ENCODE measurements at regions not wholly inside any gene's neighbourhood (a gene's known extent, or its start where the extent isn't known, plus 50 kb on each side); places are given as distances from the start of the nearest gene placed in this dataset.
"Not testable (repeated sequence)": the region's sequence is repeated elsewhere in the genome, so short reads cannot be mapped to it uniquely, and the experiment has no call there.

DNA sequence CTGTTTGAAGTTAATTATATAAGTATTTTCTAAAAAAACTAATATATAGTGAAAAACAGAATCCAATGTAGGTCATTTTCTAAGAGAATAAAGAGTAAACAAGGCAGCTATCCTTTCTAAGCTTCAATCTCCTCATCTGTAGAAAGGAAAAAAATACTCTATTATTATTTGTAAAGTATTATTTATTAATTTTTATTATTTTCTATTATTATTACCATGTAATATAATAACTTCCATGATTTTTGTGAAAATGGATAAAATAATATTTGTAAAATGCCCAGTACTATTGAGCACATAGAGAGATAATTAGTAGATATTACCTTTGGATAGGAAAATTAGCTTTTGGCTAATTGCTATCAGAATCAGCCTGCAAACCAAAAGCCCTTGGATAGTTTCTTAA lies 684.4 kb downstream of the MTRR start:
- no peak for TF ChIP-seq MAX (IDR thresholded peaks at IDR 0.05; ENCODE audit: low read depth, low read length)
- TF ChIP-seq MYC (IDR thresholded peaks at IDR 0.05; ENCODE audit: low read depth, low read length) = no peak
- no peak for TF ChIP-seq POLR2A (IDR thresholded peaks at IDR 0.05; ENCODE audit: extremely low read depth, insufficient read length)
- no peak for TF ChIP-seq CTCF (IDR thresholded peaks at IDR 0.05; ENCODE audit: low read depth, low read length)

GRCh38 chr5:8557728-8558127 lies 688.8 kb downstream of the MTRR start:
- DNase-seq (ENCODE audit: low read depth) = no peak
- TF ChIP-seq MYC (IDR thresholded peaks at IDR 0.05; ENCODE audit: low read depth, low read length) = no peak
- no peak for TF ChIP-seq MAX (IDR thresholded peaks at IDR 0.05; ENCODE audit: low read depth, low read length)
- TF ChIP-seq CTCF (IDR thresholded peaks at IDR 0.05; ENCODE audit: low read depth, low read length) = no peak
- no peak for TF ChIP-seq POLR2A (IDR thresholded peaks at IDR 0.05; ENCODE audit: extremely low read depth, insufficient read length)
- H3K4me3 ChIP-seq (ENCODE audit: low read depth, low read length) = no peak overlapping the region

More for the DNA sequence above, 684.4 kb downstream of the MTRR start:
- no peak overlapping the region for H3K4me3 ChIP-seq (ENCODE audit: low read depth, low read length)
- DNase-seq (ENCODE audit: low read depth) = no peak

- TF ChIP-seq MYC (IDR thresholded peaks at IDR 0.05; ENCODE audit: low read depth, low read length) = no peak
- TF ChIP-seq CTCF (IDR thresholded peaks at IDR 0.05; ENCODE audit: low read depth, low read length) = no peak
- no peak for TF ChIP-seq MAX (IDR thresholded peaks at IDR 0.05; ENCODE audit: low read depth, low read length)
- TF ChIP-seq POLR2A (IDR thresholded peaks at IDR 0.05; ENCODE audit: extremely low read depth, insufficient read length) = no peak
- no peak for DNase-seq (ENCODE audit: low read depth)
- no peak overlapping the region for H3K4me3 ChIP-seq (ENCODE audit: low read depth, low read length)
Observed at GRCh38 chr5:8560776-8561175, 691.8 kb downstream of the MTRR start.

GRCh38 chr5:8561224-8561840 lies 692.4 kb downstream of the MTRR start:
- no peak overlapping the region for H3K4me3 ChIP-seq (ENCODE audit: low read depth, low read length)
- DNase-seq (ENCODE audit: low read depth) = no peak
- TF ChIP-seq CTCF (IDR thresholded peaks at IDR 0.05; ENCODE audit: low read depth, low read length) (no peak), POLR2A (IDR thresholded peaks at IDR 0.05; ENCODE audit: extremely low read depth, insufficient read length) (no peak), MYC (IDR thresholded peaks at IDR 0.05; ENCODE audit: low read depth, low read length) (no peak), MAX (IDR thresholded peaks at IDR 0.05; ENCODE audit: low read depth, low read length) (no peak)

- no peak for DNase-seq (ENCODE audit: low read depth)
- TF ChIP-seq CTCF (IDR thresholded peaks at IDR 0.05; ENCODE audit: low read depth, low read length) (no peak), MYC (IDR thresholded peaks at IDR 0.05; ENCODE audit: low read depth, low read length) (no peak), MAX (IDR thresholded peaks at IDR 0.05; ENCODE audit: low read depth, low read length) (no peak), POLR2A (IDR thresholded peaks at IDR 0.05; ENCODE audit: extremely low read depth, insufficient read length) (no peak)
- no peak overlapping the region for H3K4me3 ChIP-seq (ENCODE audit: low read depth, low read length)
Observed at GRCh38 chr5:8561854-8562253, 692.9 kb downstream of the MTRR start.

DNA sequence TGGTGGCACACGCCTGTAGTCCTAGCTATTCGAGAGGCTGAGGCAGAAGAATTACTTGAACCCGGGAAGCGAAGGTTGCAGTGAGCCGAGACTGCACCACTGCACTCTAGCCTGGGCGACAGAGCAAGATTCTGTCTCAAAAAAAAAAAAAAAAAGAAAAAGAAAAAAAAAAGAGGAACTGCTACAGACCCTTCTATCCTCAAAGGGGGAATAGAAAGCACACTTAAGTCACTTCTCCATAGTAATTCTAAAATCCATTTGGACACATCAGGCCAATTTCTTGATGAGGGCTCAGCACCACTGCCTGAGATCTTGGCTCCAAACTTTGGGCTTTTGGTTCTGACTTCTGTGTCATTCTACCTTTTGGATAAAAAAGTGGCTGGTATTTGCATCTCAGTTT lies 694.6 kb downstream of the MTRR start:
- not testable (repeated sequence) for H3K4me3 ChIP-seq (ENCODE audit: low read depth, low read length)

More for the DNA sequence above, 694.6 kb downstream of the MTRR start:
- not testable (repeated sequence) for DNase-seq (ENCODE audit: low read depth)
